GM18511 (cell line): ENCODE measurements at regions not wholly inside any gene's neighbourhood (a gene's known extent, or its start where the extent isn't known, plus 50 kb on each side); places are given as distances from the start of the nearest gene placed in this dataset.

Experiments
- ATAC-seq: cut with Tn5 transposase; IDR thresholded peaks from one replicate; pipeline ENCODE4 v1.9.1; 2021; ENCODE audit warnings: mild to moderate bottlenecking, moderate library complexity; ENCODE audit not compliant: unreplicated experiment

GRCh38 chr6:2384528-2384927 is 139.1 kb upstream of the GMDS start:
- ATAC-seq, result no peak

- ATAC-seq, result no peak
These were observed 136.7 kb upstream of the GMDS start for GRCh38 chr6:2381872-2382661.

GRCh38 chr6:2378891-2379652 is 133.7 kb upstream of the GMDS start:
- ATAC-seq, result no peak

GRCh38 chr6:2378046-2378657 is 132.7 kb upstream of the GMDS start:
- ATAC-seq, result no peak

- no peak for ATAC-seq
These were observed 131.3 kb upstream of the GMDS start for GRCh38 chr6:2376429-2377355.

- no peak for ATAC-seq
These were observed 130.0 kb upstream of the GMDS start for GRCh38 chr6:2375443-2375842.

GRCh38 chr6:2369606-2370005 is 124.2 kb upstream of the GMDS start:
- ATAC-seq, result no peak

- no peak for ATAC-seq
These were observed 117.8 kb upstream of the GMDS start for GRCh38 chr6:2363211-2363610.

- no peak for ATAC-seq
These were observed 115.8 kb upstream of the GMDS start for GRCh38 chr6:2361195-2361594.

GRCh38 chr6:2360716-2361115 is 115.3 kb upstream of the GMDS start:
- ATAC-seq, result no peak

GRCh38 chr6:2360126-2360525 is 114.7 kb upstream of the GMDS start:
- no peak for ATAC-seq

GRCh38 chr6:2355150-2355549 is 109.7 kb upstream of the GMDS start:
- no peak for ATAC-seq

- ATAC-seq, result no peak
These were observed 108.7 kb upstream of the GMDS start for GRCh38 chr6:2354138-2354491.

GRCh38 chr6:2353412-2354137 is 108.2 kb upstream of the GMDS start:
- no peak for ATAC-seq

- ATAC-seq, result no peak
These were observed 106.5 kb upstream of the GMDS start for GRCh38 chr6:2351807-2352431.

GRCh38 chr6:2351090-2351489 is 105.7 kb upstream of the GMDS start:
- ATAC-seq, result no peak

GRCh38 chr6:2346078-2346477 is 100.7 kb upstream of the GMDS start:
- no peak for ATAC-seq

GRCh38 chr6:2344319-2344905 is 99.0 kb upstream of the GMDS start:
- no peak for ATAC-seq

GRCh38 chr6:2327591-2327990 is 82.2 kb upstream of the GMDS start:
- no peak for ATAC-seq
